Fibroblast of pulmonary artery (primary cell): ENCODE measurements at regions not wholly inside any gene's neighbourhood (a gene's known extent, or its start where the extent isn't known, plus 50 kb on each side); places are given as distances from the start of the nearest gene placed in this dataset.

Experiments
- DNase-seq: peaks from one replicate; pipeline ENCODE4 v3.0.0-alpha.2; 2010; ENCODE audit warnings: low read depth
- H3K4me3 ChIP-seq: replicated peaks from 2 replicates; pipeline ENCODE4 v1.5.1; 2011; ENCODE audit warnings: low read depth, mild to moderate bottlenecking, control low read depth, low read length, moderate library complexity
- CTCF ChIP-seq: IDR thresholded peaks from 2 replicates; pipeline ENCODE4 v1.5.1; 2011; ENCODE audit warnings: mild to moderate bottlenecking, control low read depth, low read length, inconsistent platforms; ENCODE audit errors: missing control alignments

DNA sequence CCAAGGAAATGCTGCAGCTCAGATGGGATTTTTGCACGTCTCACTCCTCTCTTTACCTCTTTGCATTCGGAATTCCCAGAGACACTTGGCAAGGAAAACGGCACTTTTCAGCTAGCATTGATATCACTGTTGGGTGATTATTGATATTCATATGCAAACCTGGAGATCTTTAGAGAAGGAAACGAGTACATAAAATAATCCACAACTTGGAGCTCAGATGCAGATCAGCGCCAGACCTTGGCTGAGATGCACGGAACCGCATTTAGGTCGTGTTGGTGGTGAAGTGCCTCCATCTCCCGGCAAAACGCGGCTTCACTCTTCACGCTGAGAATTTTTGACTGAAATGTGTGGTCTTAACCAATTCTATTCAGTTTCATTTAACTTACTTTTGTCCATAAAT is 77.2 kb upstream of the ARHGEF7 start:
- TF ChIP-seq CTCF, result no peak
- no peak overlapping the region for H3K4me3 ChIP-seq

GRCh38 chr13:111036665-111037064 is 78.4 kb upstream of the ARHGEF7 start:
- no peak for TF ChIP-seq CTCF
- no peak overlapping the region for H3K4me3 ChIP-seq
- DNase-seq, result no peak

More for the DNA sequence above, 77.2 kb upstream of the ARHGEF7 start:
- no peak for DNase-seq

- DNase-seq, result no peak
- no peak overlapping the region for H3K4me3 ChIP-seq
- no peak for TF ChIP-seq CTCF
Measured at GRCh38 chr13:111035861-111036260, 79.2 kb upstream of the ARHGEF7 start.

DNA sequence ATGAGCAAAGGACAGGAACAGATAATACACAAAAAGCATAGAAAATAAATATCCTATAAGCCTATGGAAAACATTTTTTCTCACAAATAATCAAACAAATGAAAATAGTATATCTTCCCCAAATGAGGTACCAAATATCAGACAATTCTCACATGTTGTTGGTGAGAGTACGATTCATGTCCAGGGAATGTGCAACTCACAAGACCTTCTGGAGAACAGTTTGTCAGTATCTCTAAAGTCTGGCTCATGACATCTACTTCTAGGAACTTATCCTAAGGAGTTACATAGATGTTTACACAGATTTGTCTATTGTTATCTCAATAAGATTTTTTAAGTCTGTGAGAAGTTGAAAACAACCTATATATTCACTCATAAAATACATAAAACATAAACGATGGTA is 80.3 kb upstream of the ARHGEF7 start:
- DNase-seq, result peak; percentile 21
- H3K4me3 ChIP-seq, result no peak overlapping the region
- no peak for TF ChIP-seq CTCF

DNA sequence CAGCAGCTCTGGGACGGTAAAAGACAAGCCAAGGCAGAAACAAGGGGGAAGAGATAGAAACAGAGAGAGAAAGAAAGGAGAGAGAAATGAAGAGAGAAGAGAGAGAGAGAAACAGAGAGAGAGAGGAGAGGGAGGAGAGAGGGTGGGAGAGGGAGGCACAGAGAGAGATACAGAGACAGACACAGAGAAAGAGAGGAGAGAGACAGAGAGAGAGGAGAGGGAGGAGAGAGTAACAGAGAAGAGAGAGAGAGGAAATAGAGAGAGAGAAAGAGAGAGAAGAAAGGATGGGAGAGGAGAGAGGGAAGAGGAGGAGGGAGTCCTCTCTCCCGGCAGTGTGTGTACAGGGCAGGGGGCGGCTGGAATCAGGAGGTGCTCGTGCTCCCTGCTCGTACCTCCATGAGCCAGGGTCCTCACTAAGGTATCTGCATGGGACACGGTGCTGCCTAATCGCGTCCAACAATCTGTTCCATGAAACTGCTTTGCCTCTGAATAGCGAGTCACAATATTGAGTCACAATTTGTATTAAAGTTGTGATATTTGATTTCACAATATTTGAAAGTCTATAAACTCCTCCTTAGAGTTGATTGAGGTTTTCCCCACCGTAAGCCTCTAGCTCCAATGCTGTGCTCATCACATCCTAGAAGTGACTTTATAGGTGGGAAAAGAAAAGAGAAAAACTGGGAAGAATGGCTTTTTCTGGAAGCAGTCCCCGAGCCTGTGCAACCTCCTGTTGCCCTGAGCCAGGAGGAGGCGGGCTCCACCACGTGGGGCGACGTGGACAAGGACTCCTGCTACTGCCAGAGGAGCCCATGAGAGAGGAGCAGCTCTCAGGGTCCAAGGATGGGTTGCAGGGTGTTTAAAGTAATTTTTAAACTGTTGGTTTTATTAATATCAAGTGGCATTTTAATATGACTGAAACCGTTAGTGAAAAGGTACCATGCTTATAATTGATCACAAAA is 81.7 kb upstream of the ARHGEF7 start:
- H3K4me3 ChIP-seq, result no peak overlapping the region
- TF ChIP-seq CTCF, result no peak
- DNase-seq, result no peak

GRCh38 chr13:111031531-111031961 is 83.6 kb upstream of the ARHGEF7 start:
- no peak for DNase-seq
- H3K4me3 ChIP-seq, result no peak overlapping the region
- no peak for TF ChIP-seq CTCF
